PC-9 (cell line): ENCODE measurements at regions not wholly inside any gene's neighbourhood (a gene's known extent, or its start where the extent isn't known, plus 50 kb on each side); places are given as distances from the start of the nearest gene placed in this dataset.

ENCODE experiments used
- BruUV-seq: library from RNA; stranded (reverse); fragments of 400-500 nt; replicated peaks from 2 replicates; lab custom pipeline; 2021; lab: Mats Ljungman, UMichigan
- CTCF ChIA-PET: fragments of 300-600 bp; sonication (Branson Sonifier 250); formaldehyde crosslinking; loops from one replicate; lab custom pipeline; 2022; ENCODE audit warnings: antibody characterized with exemption; lab: Charles Lee
- POLR2A ChIA-PET: fragments of 300-600 bp; sonication (Branson Sonifier 250); formaldehyde crosslinking; loops from one replicate; lab custom pipeline; 2022; ENCODE audit warnings: antibody characterized with exemption; ENCODE audit not compliant: unreplicated experiment; lab: Charles Lee
- DNase-seq, 2 experiments: peaks; one replicate each; pipeline versions ENCODE4 v3.0.0 to v3.0.0-alpha.2; 2015 to 2022; ENCODE audit warnings: mixed read lengths in 1 of 2
- H2AFZ ChIP-seq: fragments of 200-600 bp; sonication (generic); 2 replicates; pipeline ENCODE4 v1.8.1; 2017; ENCODE audit warnings: antibody characterized with exemption
- H3F3A ChIP-seq: fragments of 200-600 bp; sonication (generic); 2 replicates; pipeline ENCODE4 v1.8.1; 2017; ENCODE audit warnings: antibody characterized with exemption, mild to moderate bottlenecking, low read depth; ENCODE audit not compliant: insufficient read depth
- H3K27ac ChIP-seq: fragments of 200-600 bp; sonication (generic); 2 replicates; pipeline ENCODE4 v1.6.1; 2016; ENCODE audit warnings: mixed run types
- H3K27me3 ChIP-seq: fragments of 200-600 bp; sonication (generic); 2 replicates; pipeline ENCODE4 v1.6.1; 2016; ENCODE audit warnings: low read depth, mixed run types; ENCODE audit not compliant: insufficient read depth
- H3K36me3 ChIP-seq: fragments of 200-600 bp; sonication (generic); 2 replicates; pipeline ENCODE4 v1.6.1; 2016; ENCODE audit warnings: low read depth, mixed run types
- H3K4me1 ChIP-seq: fragments of 200-600 bp; sonication (generic); replicated peaks from 2 replicates; pipeline ENCODE4 v1.6.1; 2016; ENCODE audit warnings: mixed run types; ENCODE audit not compliant: insufficient read depth
- H3K4me2 ChIP-seq: fragments of 200-600 bp; sonication (generic); 2 replicates; pipeline ENCODE4 v1.6.1; 2017; ENCODE audit warnings: mixed run types
- H3K4me3 ChIP-seq: fragments of 200-600 bp; sonication (generic); 2 replicates; pipeline ENCODE4 v1.6.1; 2016; ENCODE audit warnings: mixed run types
- H3K79me2 ChIP-seq: fragments of 200-600 bp; sonication (generic); 2 replicates; pipeline ENCODE4 v1.6.1; 2017; ENCODE audit warnings: low read depth, mixed run types
- H3K9me2 ChIP-seq: fragments of 200-600 bp; sonication (generic); 2 replicates; pipeline ENCODE4 v1.8.1; 2017; ENCODE audit warnings: mild to moderate bottlenecking; ENCODE audit not compliant: insufficient read depth
- H3K9me3 ChIP-seq: fragments of 200-600 bp; sonication (generic); 2 replicates; pipeline ENCODE4 v1.8.1; 2016; ENCODE audit warnings: low read depth; ENCODE audit not compliant: insufficient read depth
- H4K20me1 ChIP-seq: fragments of 200-600 bp; sonication (generic); 2 replicates; pipeline ENCODE4 v1.8.1; 2017; ENCODE audit not compliant: insufficient read depth
- EZH2 ChIP-seq: fragments of 200-600 bp; sonication (generic); IDR thresholded peaks from 2 replicates; pipeline ENCODE4 v1.8.0; 2017; ENCODE audit warnings: antibody characterized with exemption, low read depth
- intact Hi-C: fragments of 100-400 bp; cut with micrococcal nuclease; formaldehyde crosslinking; loops from one replicate; pipeline ENCODE4 v1.10.0; 2022; ENCODE audit not compliant: unreplicated experiment
- TF ChIP-seq, protein P1 (sequence below): fragments of 200-600 bp; sonication (generic); conservative IDR thresholded peaks from 2 replicates; pipeline ENCODE4 v1.6.1; 2017; ENCODE audit warnings: mixed run types, antibody characterized with exemption, mild to moderate bottlenecking, moderate library complexity

DNA sequence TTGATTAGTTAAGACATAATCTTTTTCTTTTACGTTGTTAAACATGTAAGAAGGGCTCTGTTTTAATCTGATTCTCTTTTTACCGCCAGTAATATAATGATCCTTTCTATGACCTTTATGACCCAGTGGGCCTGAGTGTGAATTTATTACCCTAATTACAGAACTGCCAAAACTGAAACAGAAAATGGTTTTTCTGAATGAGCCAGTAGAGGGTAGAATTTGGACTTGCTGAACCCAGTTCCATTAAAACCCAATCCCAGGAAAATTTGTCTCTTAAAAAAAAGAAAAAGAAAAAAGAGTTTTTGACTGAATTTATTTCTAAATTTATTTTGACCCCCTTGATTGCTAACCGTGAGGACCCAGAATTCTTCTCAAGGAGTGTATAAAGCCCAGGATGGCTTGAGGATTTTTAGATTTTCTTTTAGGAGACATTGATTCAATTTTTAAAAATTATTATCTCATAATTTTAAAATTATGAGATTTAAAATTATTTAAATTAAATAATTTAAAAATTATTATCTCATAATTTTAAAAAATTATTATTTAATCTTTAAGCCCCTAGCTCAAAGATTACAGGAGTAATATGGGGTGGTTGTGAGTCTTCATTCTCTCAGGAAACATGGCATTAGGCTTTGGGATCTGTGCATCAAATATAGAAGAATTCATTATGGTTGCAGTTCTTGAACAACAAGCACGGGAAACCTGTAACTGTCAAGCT, 94.1 kb upstream of the GLIS3 start:
- POLR2A ChIA-PET, result no interaction called here

DNA sequence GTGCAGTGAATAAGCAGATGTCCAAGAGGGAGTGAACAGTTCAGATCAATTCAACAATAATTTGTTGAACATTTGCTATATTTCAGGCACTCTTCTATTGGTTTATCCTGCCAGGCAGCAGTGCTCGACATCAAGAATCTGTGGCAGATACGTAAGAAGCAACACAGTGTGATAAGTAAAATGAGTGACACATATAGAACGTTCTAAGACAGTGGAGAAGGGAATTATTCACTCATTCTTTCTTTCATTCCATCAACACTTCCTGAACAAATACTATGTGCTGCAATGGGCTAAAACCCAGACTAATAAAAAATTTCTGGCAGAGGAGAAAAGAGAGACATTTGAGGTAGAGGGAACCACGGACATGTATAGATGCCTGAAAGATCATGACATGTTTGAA, 89.9 kb upstream of the GLIS3 start:
- Histone ChIP-seq H3K9me3 (no peaks in the 10 kb centered on the region), H4K20me1 (no peaks in the 10 kb centered on the region), H3K36me3 (no peaks in the 10 kb centered on the region), H3K4me3 (no peak overlapping the region), H3K27ac (no peak overlapping the region), H3K27me3 (no peaks in the 10 kb centered on the region), H3K79me2 (no peaks in the 10 kb centered on the region), H3K9me2 (no peaks in the 10 kb centered on the region), H3F3A (no peaks in the 10 kb centered on the region), H3K4me1 (no peaks in the 10 kb centered on the region), H2AFZ (no peak overlapping the region), H3K4me2 (no peak overlapping the region)
- ChIA-PET CTCF (no interaction called here), POLR2A (no interaction called here)
- intact Hi-C loops, result loop anchor here (5.0 to 10.0 kb wide), 3 partner anchors 103 to 1325 kb away; partner anchors contain the start of genes AK3 and SLC1A1
- no TSS peak for BruUV-seq
- no peak for TF ChIP-seq EZH2
- TF ChIP-seq, protein P1, sequence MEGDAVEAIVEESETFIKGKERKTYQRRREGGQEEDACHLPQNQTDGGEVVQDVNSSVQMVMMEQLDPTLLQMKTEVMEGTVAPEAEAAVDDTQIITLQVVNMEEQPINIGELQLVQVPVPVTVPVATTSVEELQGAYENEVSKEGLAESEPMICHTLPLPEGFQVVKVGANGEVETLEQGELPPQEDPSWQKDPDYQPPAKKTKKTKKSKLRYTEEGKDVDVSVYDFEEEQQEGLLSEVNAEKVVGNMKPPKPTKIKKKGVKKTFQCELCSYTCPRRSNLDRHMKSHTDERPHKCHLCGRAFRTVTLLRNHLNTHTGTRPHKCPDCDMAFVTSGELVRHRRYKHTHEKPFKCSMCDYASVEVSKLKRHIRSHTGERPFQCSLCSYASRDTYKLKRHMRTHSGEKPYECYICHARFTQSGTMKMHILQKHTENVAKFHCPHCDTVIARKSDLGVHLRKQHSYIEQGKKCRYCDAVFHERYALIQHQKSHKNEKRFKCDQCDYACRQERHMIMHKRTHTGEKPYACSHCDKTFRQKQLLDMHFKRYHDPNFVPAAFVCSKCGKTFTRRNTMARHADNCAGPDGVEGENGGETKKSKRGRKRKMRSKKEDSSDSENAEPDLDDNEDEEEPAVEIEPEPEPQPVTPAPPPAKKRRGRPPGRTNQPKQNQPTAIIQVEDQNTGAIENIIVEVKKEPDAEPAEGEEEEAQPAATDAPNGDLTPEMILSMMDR, result no peak
- no peak for DNase-seq

More for the DNA sequence above, 94.1 kb upstream of the GLIS3 start:
- Histone ChIP-seq H3K36me3 (no peaks in the 10 kb centered on the region), H3K27me3 (no peaks in the 10 kb centered on the region), H3K4me3 (no peak overlapping the region), H2AFZ (no peak overlapping the region), H3K4me1 (no peaks in the 10 kb centered on the region), H3K9me3 (no peaks in the 10 kb centered on the region), H3K79me2 (no peaks in the 10 kb centered on the region), H4K20me1 (no peaks in the 10 kb centered on the region), H3F3A (no peaks in the 10 kb centered on the region), H3K4me2 (no peak overlapping the region), H3K27ac (no peak overlapping the region), H3K9me2 (no peaks in the 10 kb centered on the region)
- CTCF ChIA-PET, result no interaction called here
- TF ChIP-seq EZH2, result no peak
- intact Hi-C loops, result no loop called here
- BruUV-seq, result no TSS peak
- no peak for DNase-seq

DNA sequence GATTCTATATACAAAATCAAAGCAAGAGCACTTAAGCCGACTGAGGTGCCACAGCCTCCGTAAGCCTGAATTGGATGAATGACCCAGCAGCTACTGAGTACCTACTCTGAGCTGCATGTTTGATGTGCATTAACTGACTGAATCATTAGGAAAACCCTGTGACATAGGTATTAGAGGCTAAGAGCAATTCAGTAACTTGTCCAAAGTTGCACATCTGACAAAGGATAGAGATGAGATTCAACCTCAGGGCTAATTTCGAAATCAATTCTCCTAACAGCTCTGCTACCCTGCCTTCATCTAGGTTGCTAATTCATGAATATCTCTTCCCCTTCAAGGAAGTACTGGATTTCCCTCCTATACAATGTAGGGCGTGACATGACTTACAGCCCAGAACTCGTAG, 89.1 kb upstream of the GLIS3 start:
- Histone ChIP-seq H2AFZ (no peak overlapping the region), H3K27me3 (no peaks in the 10 kb centered on the region), H3K79me2 (no peaks in the 10 kb centered on the region), H3K9me3 (no peaks in the 10 kb centered on the region), H3K27ac (no peak overlapping the region), H3K4me1 (no peaks in the 10 kb centered on the region), H3K9me2 (no peaks in the 10 kb centered on the region), H3K4me2 (no peak overlapping the region), H3K36me3 (no peaks in the 10 kb centered on the region), H4K20me1 (no peaks in the 10 kb centered on the region), H3F3A (no peaks in the 10 kb centered on the region), H3K4me3 (no peak overlapping the region)
- DNase-seq, result no peak
- BruUV-seq, result no TSS peak
- ChIA-PET CTCF (no interaction called here), POLR2A (no interaction called here)
- TF ChIP-seq EZH2, result no peak
- TF ChIP-seq, protein P1, result no peak
- intact Hi-C loops, result loop anchor here (5.0 to 10.0 kb wide), 3 partner anchors 103 to 1326 kb away; partner anchors contain the start of genes AK3 and SLC1A1
